ENCODE measurements at regions not wholly inside any gene's neighbourhood (a gene's known extent, or its start where the extent isn't known, plus 50 kb on each side); places are given as distances from the start of the nearest gene placed in this dataset.

- no peak overlapping the region for H2AFZ ChIP-seq (ENCODE audit: control insufficient read depth, low read length)
- dilution Hi-C loops (cut with MboI; ENCODE audit: extremely low pct_ligation_motif_present, low sequenced_read_pairs) = no loop called here
- no peaks in the 10 kb centered on the region for H3K36me3 ChIP-seq (ENCODE audit: control insufficient read depth in 2 of 2, extremely low read depth in 1 of 2, insufficient read depth in 2 of 2, low read length in 2 of 2)
- H3K4me2 ChIP-seq (ENCODE audit: control insufficient read depth, extremely low read depth, insufficient read depth, low read depth, low read length) = no peak overlapping the region
- H3K79me2 ChIP-seq (ENCODE audit: control insufficient read depth, insufficient read depth, low read length) = no peaks in the 10 kb centered on the region
- no peaks in the 10 kb centered on the region for H3K9me1 ChIP-seq (ENCODE audit: control insufficient read depth, extremely low read depth, insufficient read depth, low read length)
- no peak overlapping the region for H3K27ac ChIP-seq (ENCODE audit: control insufficient read depth, insufficient read depth, low read length)
- H3K9ac ChIP-seq (ENCODE audit: control insufficient read depth, extremely low read depth, insufficient read depth, low read length) = no peak overlapping the region
- no peaks in the 10 kb centered on the region for H3K9me3 ChIP-seq (ENCODE audit: control insufficient read depth, low read depth, low read length)
- no peak for DNase-seq (ENCODE audit: low read depth, low spot score)
- H3K4me3 ChIP-seq (ENCODE audit: control insufficient read depth in 2 of 3, extremely low read depth in 1 of 3, insufficient read depth in 2 of 3, low read depth in 1 of 3, low read length in 3 of 3) = no peak overlapping the region
- H3K27me3 ChIP-seq (ENCODE audit: control insufficient read depth, extremely low read depth, insufficient read depth, low read length) = no peaks in the 10 kb centered on the region
- no peaks in the 10 kb centered on the region for H3K4me1 ChIP-seq (ENCODE audit: control insufficient read depth, extremely low read depth, insufficient read depth, low read length)
- no peak for FAIRE-seq
- TF ChIP-seq EZH2 (IDR thresholded peaks at IDR 0.05; ENCODE audit: low read length) (no peak), CTCF (optimal IDR thresholded peaks at IDR 0.05 in 1 of 3, IDR thresholded peaks at IDR 0.05 in 1 of 3, conservative IDR thresholded peaks at IDR 0.05 in 1 of 3; ENCODE audit: extremely low read depth in 1 of 3, insufficient read depth in 2 of 3, low read length in 3 of 3) (no peak)
- H4K20me1 ChIP-seq (ENCODE audit: control insufficient read depth, extremely low read depth, insufficient read depth, low read length) = no peaks in the 10 kb centered on the region
Measured at GRCh38 chr4:81756042-81756441, 284.3 kb upstream of the RASGEF1B start.

DNA sequence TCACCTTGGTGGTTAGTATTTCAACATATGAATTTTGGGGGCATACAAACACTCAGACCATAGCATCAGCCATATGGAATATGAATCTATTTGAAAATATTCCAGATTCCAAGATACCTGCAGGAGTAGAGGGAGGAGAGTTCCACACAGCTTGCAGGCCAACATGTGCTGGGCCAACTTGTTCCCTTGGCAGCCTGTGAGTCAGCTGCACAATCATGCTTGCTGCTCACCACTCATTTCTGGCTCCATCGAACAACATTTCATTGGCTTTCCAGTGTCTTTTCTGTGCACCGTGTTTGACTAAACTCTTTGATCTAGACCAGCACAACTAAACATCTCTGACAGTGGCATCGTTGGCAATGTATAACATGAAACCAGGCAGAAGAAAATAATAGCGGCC lies 282.5 kb upstream of the RASGEF1B start:
- no peaks in the 10 kb centered on the region for H3K9me3 ChIP-seq (ENCODE audit: control insufficient read depth, low read depth, low read length)
- no peak overlapping the region for H3K4me3 ChIP-seq (ENCODE audit: control insufficient read depth in 2 of 3, extremely low read depth in 1 of 3, insufficient read depth in 2 of 3, low read depth in 1 of 3, low read length in 3 of 3)
- dilution Hi-C loops (cut with MboI; ENCODE audit: extremely low pct_ligation_motif_present, low sequenced_read_pairs) = no loop called here
- no peak overlapping the region for H3K9ac ChIP-seq (ENCODE audit: control insufficient read depth, extremely low read depth, insufficient read depth, low read length)
- no peaks in the 10 kb centered on the region for H3K36me3 ChIP-seq (ENCODE audit: control insufficient read depth in 2 of 2, extremely low read depth in 1 of 2, insufficient read depth in 2 of 2, low read length in 2 of 2)
- no peaks in the 10 kb centered on the region for H3K4me1 ChIP-seq (ENCODE audit: control insufficient read depth, extremely low read depth, insufficient read depth, low read length)
- no peak for TF ChIP-seq CTCF (optimal IDR thresholded peaks at IDR 0.05 in 1 of 3, IDR thresholded peaks at IDR 0.05 in 1 of 3, conservative IDR thresholded peaks at IDR 0.05 in 1 of 3; ENCODE audit: extremely low read depth in 1 of 3, insufficient read depth in 2 of 3, low read length in 3 of 3)
- TF ChIP-seq EZH2 (IDR thresholded peaks at IDR 0.05; ENCODE audit: low read length) = no peak
- no peaks in the 10 kb centered on the region for H3K9me1 ChIP-seq (ENCODE audit: control insufficient read depth, extremely low read depth, insufficient read depth, low read length)
- H3K79me2 ChIP-seq (ENCODE audit: control insufficient read depth, insufficient read depth, low read length) = no peaks in the 10 kb centered on the region
- FAIRE-seq = no peak
- H2AFZ ChIP-seq (ENCODE audit: control insufficient read depth, low read length) = no peak overlapping the region
- H4K20me1 ChIP-seq (ENCODE audit: control insufficient read depth, extremely low read depth, insufficient read depth, low read length) = no peaks in the 10 kb centered on the region
- no peak for DNase-seq (ENCODE audit: low read depth, low spot score)
- no peak overlapping the region for H3K4me2 ChIP-seq (ENCODE audit: control insufficient read depth, extremely low read depth, insufficient read depth, low read depth, low read length)
- no peak overlapping the region for H3K27ac ChIP-seq (ENCODE audit: control insufficient read depth, insufficient read depth, low read length)
- H3K27me3 ChIP-seq (ENCODE audit: control insufficient read depth, extremely low read depth, insufficient read depth, low read length) = no peaks in the 10 kb centered on the region

Measured in keratinocyte (primary cell).